Gastrocnemius medialis (tissue), 4 donors: ENCODE measurements at regions not wholly inside any gene's neighbourhood (a gene's known extent, or its start where the extent isn't known, plus 50 kb on each side); places are given as distances from the start of the nearest gene placed in this dataset.

Source experiments
- ATAC-seq, 2 donors: fragments of 150-250 bp; one replicate each; pipeline ENCODE4 v1.9.1; 2016
- DNase-seq, 2 donors: peaks; one replicate each; pipeline ENCODE4 v3.0.0-alpha.2; 2019
- H3K27ac ChIP-seq, 4 donors: fragments of 200-600 bp; sonication (generic); 1 replicate in 1 of 4; 2 replicates in 3 of 4; pipeline ENCODE4 v1.5.1; 2016 to 2018; ENCODE audit warnings: mild to moderate bottlenecking in 2 of 4, moderate library complexity in 1 of 4
- H3K27me3 ChIP-seq, 3 donors: fragments of 200-600 bp; sonication (generic) in 2 of 3; 1 replicate in 1 of 3; 2 replicates in 2 of 3; pipeline versions ENCODE4 v1.5.1 to v1.6.0; 2016 to 2019; ENCODE audit warnings: mild to moderate bottlenecking in 1 of 3, moderate library complexity in 1 of 3
- H3K36me3 ChIP-seq, 2 donors: fragments of 200-600 bp; sonication (generic) in 1 of 2; one replicate each; pipeline ENCODE4 v1.5.1; 2017 to 2018
- H3K4me1 ChIP-seq, 2 donors: fragments of 200-600 bp; sonication (generic) in 1 of 2; one replicate each; pipeline ENCODE4 v1.5.1; 2016 to 2017; ENCODE audit warnings: mild to moderate bottlenecking in 2 of 2
- H3K4me3 ChIP-seq, 4 donors: fragments of 200-600 bp; sonication (generic) in 3 of 4; 1 replicate in 1 of 4; 2 replicates in 3 of 4; pipeline ENCODE4 v1.5.1; 2016 to 2019; ENCODE audit warnings: mild to moderate bottlenecking in 2 of 4
- H3K9me3 ChIP-seq, 3 donors: fragments of 200-600 bp; sonication (generic) in 2 of 3; 1 replicate in 1 of 3; 2 replicates in 2 of 3; pipeline ENCODE4 v1.5.1; 2016 to 2019
- POLR2A ChIP-seq, 2 donors: fragments of 450-650 bp; IDR thresholded peaks; one replicate each; pipeline ENCODE4 v1.6.1; 2017; ENCODE audit warnings: antibody characterized with exemption in 2 of 2, mild to moderate bottlenecking in 2 of 2, moderate library complexity in 2 of 2
- in situ Hi-C, 4 donors: fragments of 200-750 bp; cut with MboI; loops; one replicate each; pipeline versions ENCODE4 v1.15.0 to v1.8.0; 2017; ENCODE audit warnings: low sequenced_read_pairs in 4 of 4
- intact Hi-C: fragments of 100-400 bp; cut with DNase I; formaldehyde crosslinking; loops from one replicate; pipeline ENCODE4 v1.15.1; 2023; ENCODE audit warnings: low total_unique reads
- TF ChIP-seq, protein P1 (sequence below), 5 experiments: fragments of 450-650 bp in 3 of 5; fragments of 200-600 bp in 2 of 5; sonication (generic) in 2 of 5; IDR thresholded peaks in 4 of 5; conservative IDR thresholded peaks in 1 of 5; 1 replicate in 4 of 5; 2 replicates in 1 of 5; pipeline ENCODE4 v1.5.1; 2016 to 2019; ENCODE audit warnings: antibody characterized with exemption in 5 of 5, mild to moderate bottlenecking in 3 of 5, moderate library complexity in 3 of 5

DNA sequence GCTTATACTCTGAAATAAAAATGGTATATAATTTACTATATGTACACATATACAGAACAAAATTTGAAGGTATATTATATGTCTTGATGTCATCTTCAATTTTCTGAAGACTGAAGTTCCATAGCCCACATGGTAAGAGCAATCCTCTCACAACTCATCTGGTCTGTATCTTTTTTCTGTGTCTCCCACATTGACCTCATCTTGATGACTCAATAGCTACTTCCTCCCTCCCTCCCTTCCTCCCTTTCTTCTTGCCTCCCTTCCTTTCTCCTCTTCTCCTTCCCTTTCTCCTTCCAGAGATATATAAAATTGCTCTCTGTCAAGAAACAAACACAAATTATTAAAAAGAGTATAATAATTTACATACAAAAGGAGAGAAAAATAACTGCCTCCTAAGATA lies 268.5 kb downstream of the SQOR start:
- ATAC-seq (no peak), DNase-seq (no peak)
- in situ Hi-C loops (no loop called here), intact Hi-C loops (no loop called here)
- Histone ChIP-seq H3K36me3 (no peaks in the 10 kb centered on the region), H3K4me1 (no peaks in the 10 kb centered on the region), H3K9me3 (no peaks in the 10 kb centered on the region), H3K4me3 (no peak overlapping the region), H3K27ac (no peak overlapping the region), H3K27me3 (no peaks in the 10 kb centered on the region)
- TF ChIP-seq, protein P1, sequence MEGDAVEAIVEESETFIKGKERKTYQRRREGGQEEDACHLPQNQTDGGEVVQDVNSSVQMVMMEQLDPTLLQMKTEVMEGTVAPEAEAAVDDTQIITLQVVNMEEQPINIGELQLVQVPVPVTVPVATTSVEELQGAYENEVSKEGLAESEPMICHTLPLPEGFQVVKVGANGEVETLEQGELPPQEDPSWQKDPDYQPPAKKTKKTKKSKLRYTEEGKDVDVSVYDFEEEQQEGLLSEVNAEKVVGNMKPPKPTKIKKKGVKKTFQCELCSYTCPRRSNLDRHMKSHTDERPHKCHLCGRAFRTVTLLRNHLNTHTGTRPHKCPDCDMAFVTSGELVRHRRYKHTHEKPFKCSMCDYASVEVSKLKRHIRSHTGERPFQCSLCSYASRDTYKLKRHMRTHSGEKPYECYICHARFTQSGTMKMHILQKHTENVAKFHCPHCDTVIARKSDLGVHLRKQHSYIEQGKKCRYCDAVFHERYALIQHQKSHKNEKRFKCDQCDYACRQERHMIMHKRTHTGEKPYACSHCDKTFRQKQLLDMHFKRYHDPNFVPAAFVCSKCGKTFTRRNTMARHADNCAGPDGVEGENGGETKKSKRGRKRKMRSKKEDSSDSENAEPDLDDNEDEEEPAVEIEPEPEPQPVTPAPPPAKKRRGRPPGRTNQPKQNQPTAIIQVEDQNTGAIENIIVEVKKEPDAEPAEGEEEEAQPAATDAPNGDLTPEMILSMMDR (IDR thresholded peaks at IDR 0.05 in 4 of 5, conservative IDR thresholded peaks at IDR 0.05 in 1 of 5): no peak
- no peak for TF ChIP-seq POLR2A (IDR thresholded peaks at IDR 0.05)

DNA sequence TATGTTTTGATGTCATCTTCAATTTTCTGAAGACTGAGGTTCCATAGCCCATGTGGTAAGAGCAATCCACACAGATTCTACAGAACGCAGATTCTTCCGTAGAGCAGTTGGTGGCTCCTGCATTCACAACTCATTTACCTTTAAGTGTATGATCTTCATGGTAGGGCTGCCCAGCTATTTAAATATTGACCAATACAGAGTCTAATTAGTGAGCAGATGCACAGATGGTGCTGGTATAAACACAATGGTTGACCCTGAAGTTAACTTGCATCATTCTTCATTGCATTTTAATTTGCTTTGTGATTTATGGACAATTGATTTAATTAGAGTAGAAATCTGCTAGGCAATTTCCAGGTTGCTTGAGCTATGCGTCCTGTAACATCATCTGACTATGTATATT lies 269.2 kb downstream of the SQOR start:
- in situ Hi-C loops (no loop called here), intact Hi-C loops (no loop called here)
- no peak overlapping the region for H3K27ac ChIP-seq
- no peak for DNase-seq
- no peaks in the 10 kb centered on the region for H3K9me3 ChIP-seq
- no peaks in the 10 kb centered on the region for H3K4me1 ChIP-seq
- H3K36me3 ChIP-seq: no peaks in the 10 kb centered on the region
- H3K4me3 ChIP-seq: no peak overlapping the region
- TF ChIP-seq, protein P1 (IDR thresholded peaks at IDR 0.05 in 4 of 5, conservative IDR thresholded peaks at IDR 0.05 in 1 of 5): no peak
- no peaks in the 10 kb centered on the region for H3K27me3 ChIP-seq
- ATAC-seq: no peak

DNA sequence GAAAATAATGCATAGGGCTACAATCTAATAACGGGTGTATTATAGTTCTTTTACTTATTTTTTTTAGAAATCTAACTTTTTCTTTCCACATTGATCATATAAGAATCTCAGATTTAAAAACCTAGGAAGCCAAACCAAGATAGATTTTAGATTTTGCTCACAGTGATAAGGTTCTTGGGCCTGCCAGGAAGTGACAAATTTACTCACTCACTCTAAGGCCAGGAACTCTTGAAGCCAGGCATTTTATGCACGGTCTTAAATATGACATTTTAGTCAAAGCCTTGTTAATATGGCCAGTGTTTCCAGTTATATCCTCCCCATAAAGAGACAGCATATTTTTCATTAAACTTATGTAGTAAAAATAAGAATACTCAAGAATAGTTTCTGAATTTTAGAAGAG lies 271.4 kb downstream of the SQOR start:
- no peaks in the 10 kb centered on the region for H3K4me1 ChIP-seq
- H3K9me3 ChIP-seq: no peaks in the 10 kb centered on the region
- no peaks in the 10 kb centered on the region for H3K27me3 ChIP-seq
- H3K4me3 ChIP-seq: no peak overlapping the region
- DNase-seq (no peak), ATAC-seq (no peak)
- no peak overlapping the region for H3K27ac ChIP-seq
- no peaks in the 10 kb centered on the region for H3K36me3 ChIP-seq
- TF ChIP-seq, protein P1 (IDR thresholded peaks at IDR 0.05 in 4 of 5, conservative IDR thresholded peaks at IDR 0.05 in 1 of 5): no peak
- no peak for TF ChIP-seq POLR2A (IDR thresholded peaks at IDR 0.05)
- in situ Hi-C loops: no loop called here
- intact Hi-C loops: no loop called here

DNA sequence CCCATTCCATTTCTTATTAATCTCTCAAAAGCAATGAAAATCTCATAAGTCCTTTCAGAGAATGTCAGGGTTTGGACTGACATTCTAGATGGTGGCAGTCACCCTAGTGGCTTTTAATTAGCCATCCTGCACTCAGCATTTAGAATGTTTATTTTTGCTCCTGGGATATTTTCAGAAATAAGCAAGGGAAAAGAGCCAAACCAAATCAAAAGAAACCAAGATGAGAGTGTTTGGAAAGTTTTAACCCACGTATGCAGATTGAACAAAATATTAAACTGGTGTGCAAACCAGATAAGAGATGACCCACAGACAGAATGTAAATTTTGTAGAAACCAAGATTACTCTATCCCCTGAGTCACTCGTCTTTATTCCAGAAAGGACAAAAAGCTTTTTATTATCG lies 275.8 kb downstream of the SQOR start:
- DNase-seq: no peak
- TF ChIP-seq, protein P1 (IDR thresholded peaks at IDR 0.05 in 4 of 5, conservative IDR thresholded peaks at IDR 0.05 in 1 of 5): no peak
- H3K4me1 ChIP-seq: no peaks in the 10 kb centered on the region
- H3K27ac ChIP-seq: no peak overlapping the region
- no peaks in the 10 kb centered on the region for H3K27me3 ChIP-seq
- in situ Hi-C loops (no loop called here), intact Hi-C loops (no loop called here)
- no peaks in the 10 kb centered on the region for H3K36me3 ChIP-seq
- no peak for ATAC-seq
- H3K9me3 ChIP-seq: no peaks in the 10 kb centered on the region
- H3K4me3 ChIP-seq: no peak overlapping the region

DNA sequence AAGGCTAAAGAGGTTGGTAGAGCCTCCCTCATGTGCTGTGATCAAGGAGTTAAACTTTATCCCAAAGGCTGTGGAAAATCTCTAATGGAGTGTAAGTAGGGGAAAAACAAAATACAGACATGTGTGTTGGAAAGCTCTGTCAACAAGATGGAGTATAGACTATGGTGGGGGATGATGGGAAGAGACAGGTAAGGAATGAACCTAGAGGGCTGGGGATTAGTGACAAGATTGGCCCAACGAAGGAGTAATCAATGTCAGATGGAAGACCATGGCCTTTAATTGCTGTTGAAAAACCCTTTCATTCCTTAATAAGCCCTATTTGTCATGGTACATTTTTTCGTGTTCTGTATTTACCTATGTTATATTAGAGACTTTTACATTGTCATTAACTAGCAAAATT lies 278.6 kb downstream of the SQOR start:
- H3K9me3 ChIP-seq: no peaks in the 10 kb centered on the region
- ATAC-seq (no peak), DNase-seq (no peak)
- H3K4me3 ChIP-seq: no peak overlapping the region
- H3K27me3 ChIP-seq: no peaks in the 10 kb centered on the region
- TF ChIP-seq, protein P1 (IDR thresholded peaks at IDR 0.05 in 4 of 5, conservative IDR thresholded peaks at IDR 0.05 in 1 of 5): no peak
- no peak for TF ChIP-seq POLR2A (IDR thresholded peaks at IDR 0.05)
- H3K4me1 ChIP-seq: no peaks in the 10 kb centered on the region
- in situ Hi-C loops (no loop called here), intact Hi-C loops (no loop called here)
- H3K36me3 ChIP-seq: no peaks in the 10 kb centered on the region
- H3K27ac ChIP-seq: no peak overlapping the region
